PC-3 (cell line): ENCODE measurements at regions not wholly inside any gene's neighbourhood (a gene's known extent, or its start where the extent isn't known, plus 50 kb on each side); places are given as distances from the start of the nearest gene placed in this dataset.

Experiments used
- ATAC-seq: fragments of 200-7000 bp; cut with Tn5 transposase; 2 replicates; pipeline ENCODE4 v1.9.1; 2020; ENCODE audit warnings: mild to moderate bottlenecking, moderate library complexity
- BruUV-seq: library from RNA; stranded (reverse); fragments of 400-500 nt; replicated peaks from 2 replicates; lab custom pipeline; 2021; lab: Mats Ljungman, UMichigan
- CTCF ChIA-PET: fragments of 300-600 bp; sonication (Branson Sonifier 250); formaldehyde crosslinking; loops from one replicate; lab custom pipeline; 2022; ENCODE audit warnings: antibody characterized with exemption; lab: Charles Lee
- POLR2A ChIA-PET: fragments of 300-600 bp; sonication (Branson Sonifier 250); formaldehyde crosslinking; loops from one replicate; lab custom pipeline; 2022; ENCODE audit warnings: antibody characterized with exemption; ENCODE audit not compliant: unreplicated experiment; lab: Charles Lee
- DNase-seq: peaks from one replicate; pipeline ENCODE4 v3.0.0-alpha.2; 2015
- H2AFZ ChIP-seq: fragments of 300-600 bp; sonication (generic); 2 replicates; pipeline ENCODE4 v1.6.0; 2016; ENCODE audit warnings: antibody characterized with exemption, low read length
- H3F3A ChIP-seq: fragments of 300-600 bp; sonication (generic); one replicate; pipeline ENCODE4 v1.6.0; 2017; ENCODE audit warnings: antibody characterized with exemption, low read length, control low read depth, mild to moderate bottlenecking; ENCODE audit not compliant: unreplicated experiment
- H3K27ac ChIP-seq: fragments of 300-600 bp; sonication (generic); 2 replicates; pipeline ENCODE4 v1.5.1; 2016; ENCODE audit warnings: mild to moderate bottlenecking, low read length
- H3K27me3 ChIP-seq: fragments of 300-600 bp; sonication (generic); 2 replicates; pipeline ENCODE4 v1.6.1; 2016; ENCODE audit warnings: low read length, mixed read lengths
- H3K36me3 ChIP-seq: fragments of 300-600 bp; sonication (generic); 2 replicates; pipeline ENCODE4 v1.6.1; 2016; ENCODE audit warnings: low read depth, mixed run types, low read length, mixed read lengths
- H3K4me1 ChIP-seq: fragments of 300-600 bp; sonication (generic); 2 replicates; pipeline ENCODE4 v1.5.1; 2016; ENCODE audit warnings: low read length; ENCODE audit not compliant: insufficient read depth
- H3K4me2 ChIP-seq: fragments of 300-600 bp; sonication (generic); 2 replicates; pipeline ENCODE4 v1.6.0; 2016; ENCODE audit warnings: low read length
- H3K4me3 ChIP-seq: fragments of 300-600 bp; sonication (generic); 2 replicates; pipeline ENCODE4 v1.5.1; 2016; ENCODE audit warnings: mild to moderate bottlenecking, low read length, mixed read lengths
- H3K79me2 ChIP-seq: fragments of 300-600 bp; sonication (generic); 2 replicates; pipeline ENCODE4 v1.6.1; 2017; ENCODE audit warnings: low read length, mixed read lengths
- H3K9ac ChIP-seq: fragments of 300-600 bp; sonication (generic); 2 replicates; pipeline ENCODE4 v1.6.0; 2016; ENCODE audit warnings: mild to moderate bottlenecking, low read length
- H3K9me2 ChIP-seq: fragments of 300-600 bp; sonication (generic); replicated peaks from 2 replicates; pipeline ENCODE4 v1.6.1; 2016; ENCODE audit warnings: mixed run types, low read length, mixed read lengths
- H3K9me3 ChIP-seq: fragments of 300-600 bp; sonication (generic); 2 replicates; pipeline ENCODE4 v1.6.1; 2016; ENCODE audit warnings: low read length, mixed read lengths
- H4K20me1 ChIP-seq: fragments of 300-600 bp; sonication (generic); 2 replicates; pipeline ENCODE4 v1.6.1; 2016; ENCODE audit warnings: low read length, mixed read lengths
- CTCF ChIP-seq: fragments of 300-600 bp; sonication (generic); conservative IDR thresholded peaks from 2 replicates; pipeline ENCODE4 v1.5.1; 2017; ENCODE audit warnings: antibody characterized with exemption, low read depth, mild to moderate bottlenecking, low read length
- EZH2 ChIP-seq: fragments of 300-600 bp; sonication (generic); IDR thresholded peaks from one replicate; pipeline ENCODE4 v1.6.1; 2017; ENCODE audit warnings: antibody characterized with exemption, mild to moderate bottlenecking, low read length; ENCODE audit not compliant: unreplicated experiment
- EZH2phosphoT487 ChIP-seq: fragments of 300-600 bp; sonication (generic); IDR thresholded peaks from 2 replicates; pipeline ENCODE4 v1.6.1; 2018; ENCODE audit warnings: mild to moderate bottlenecking, antibody characterized with exemption, low read length, borderline replicate concordance
- intact Hi-C: fragments of 100-400 bp; cut with micrococcal nuclease; formaldehyde crosslinking; loops from 2 replicates; pipeline ENCODE4 v1.9.0; 2023

- Histone ChIP-seq H4K20me1 (no peaks in the 10 kb centered on the region), H3K4me1 (peaks cover 6% of the 10 kb centered on the region; the same call in 1 of the 2 replicates), H3K4me2 (no peak overlapping the region), H3K27me3 (no peaks in the 10 kb centered on the region), H3K36me3 (no peaks in the 10 kb centered on the region), H3K27ac (no peak overlapping the region), H3F3A (no peaks in the 10 kb centered on the region), H3K9me3 (no peaks in the 10 kb centered on the region), H3K9ac (no peak overlapping the region), H3K79me2 (no peaks in the 10 kb centered on the region), H2AFZ (no peak overlapping the region), H3K4me3 (no peak overlapping the region), H3K9me2 (no peaks in the 10 kb centered on the region)
- DNase-seq (no peak), ATAC-seq (no peak)
- intact Hi-C loops = no loop called here
- TF ChIP-seq CTCF (no peak), EZH2phosphoT487 (no peak), EZH2 (no peak)
- ChIA-PET CTCF (no interaction called here), POLR2A (no interaction called here)
- no TSS peak for BruUV-seq
These were observed 114.1 kb upstream of the MYO10 start for GRCh38 chr5:17050236-17050635.

DNA sequence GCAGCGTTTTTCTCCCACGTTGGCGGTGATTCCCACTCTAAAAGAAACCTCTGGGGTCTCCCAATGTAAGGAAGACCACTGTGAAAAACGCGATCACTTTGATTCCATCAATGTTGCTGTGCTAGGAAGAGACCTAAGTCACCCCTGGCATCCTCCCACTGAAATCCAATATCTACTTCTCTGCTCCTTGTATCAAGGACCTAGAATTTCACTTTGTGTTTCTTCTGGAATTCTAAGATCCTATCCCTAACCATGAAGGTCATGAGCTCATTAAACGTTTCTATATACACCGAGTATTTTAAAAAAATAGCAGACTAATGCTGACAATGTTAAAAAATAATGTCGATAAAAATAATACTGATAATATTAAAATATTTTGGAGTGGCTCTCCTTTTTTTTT lies 118.8 kb upstream of the MYO10 start:
- Histone ChIP-seq H3K9ac (no peak overlapping the region), H3F3A (no peaks in the 10 kb centered on the region), H3K79me2 (no peaks in the 10 kb centered on the region), H3K27me3 (no peaks in the 10 kb centered on the region), H3K27ac (no peak overlapping the region), H2AFZ (no peak overlapping the region), H4K20me1 (no peaks in the 10 kb centered on the region), H3K9me2 (0 out of 2 replicates have a peak, but pooled peaks cover 3% of the 10 kb centered on the region), H3K36me3 (no peaks in the 10 kb centered on the region), H3K9me3 (no peaks in the 10 kb centered on the region), H3K4me2 (no peak overlapping the region), H3K4me3 (no peak overlapping the region), H3K4me1 (peaks cover 37% of the 10 kb centered on the region)
- ChIA-PET POLR2A (no interaction called here), CTCF (interaction anchor here (0.5 kb wide), 1 partner anchor 12 kb away, joined by 11 read pairs; no protein-coding TSS in a partner anchor)
- DNase-seq = no peak
- intact Hi-C loops = loop anchor here (5.0 kb wide), 2 partner anchors 132 to 263 kb away; no protein-coding TSS in a partner anchor
- BruUV-seq = no TSS peak
- ATAC-seq = no peak
- TF ChIP-seq EZH2phosphoT487 (no peak), CTCF (no peak), EZH2 (no peak)

GRCh38 chr5:17056141-17056631 lies 120.1 kb upstream of the MYO10 start:
- Histone ChIP-seq H3K9me2 (0 out of 2 replicates have a peak, but pooled peaks cover 3% of the 10 kb centered on the region), H3K4me1 (peaks cover 37% of the 10 kb centered on the region), H3K9me3 (no peaks in the 10 kb centered on the region), H4K20me1 (no peaks in the 10 kb centered on the region), H2AFZ (peak overlapping the region; percentile 65), H3F3A (no peaks in the 10 kb centered on the region), H3K27me3 (no peaks in the 10 kb centered on the region), H3K9ac (peak overlapping the region; percentile 33), H3K79me2 (no peaks in the 10 kb centered on the region), H3K4me2 (peak overlapping the region; percentile 59), H3K36me3 (no peaks in the 10 kb centered on the region), H3K27ac (peak overlapping the region; percentile 68), H3K4me3 (no peak overlapping the region)
- peak; percentile 53 for ATAC-seq
- ChIA-PET CTCF (interaction anchor here (0.7 kb wide), 2 partner anchors 21 to 380 kb away, joined by 3 read pairs; no protein-coding TSS in a partner anchor), POLR2A (interaction anchor here (0.7 to 1.0 kb wide), 2 partner anchors 120 to 161 kb away, joined by 4 to 18 read pairs; partner anchors contain the start of gene MYO10)
- BruUV-seq = no TSS peak
- TF ChIP-seq EZH2phosphoT487 (no peak), CTCF (no peak), EZH2 (no peak)
- peak; percentile 79 for DNase-seq
- intact Hi-C loops = loop anchor here (2.0 to 5.0 kb wide), 3 partner anchors 73 to 264 kb away; no protein-coding TSS in a partner anchor
